ENCODE measurements at regions not wholly inside any gene's neighbourhood (a gene's known extent, or its start where the extent isn't known, plus 50 kb on each side); places are given as distances from the start of the nearest gene placed in this dataset.

GRCh38 chr13:95378603-95379002, 77.4 kb upstream of the ABCC4 start (continued):
- no peak for TF ChIP-seq PRDM10 (IDR thresholded peaks at IDR 0.05; ENCODE audit: partially characterized antibody)
- no peak for TF ChIP-seq ELF4 (CRISPR knock-in tag; IDR thresholded peaks at IDR 0.05)
- TF ChIP-seq CHCHD3 (CRISPR knock-in tag; IDR thresholded peaks at IDR 0.05) = no peak
- TF ChIP-seq ZNF561 (CRISPR knock-in tag; conservative IDR thresholded peaks at IDR 0.05) = no peak
- no peak for TF ChIP-seq EWSR1 (IDR thresholded peaks at IDR 0.05; ENCODE audit: borderline replicate concordance, low read depth, partially characterized antibody)
- no peak for TF ChIP-seq ZNF253 (CRISPR knock-in tag; conservative IDR thresholded peaks at IDR 0.05)
